ENCODE measurements at regions not wholly inside any gene's neighbourhood (a gene's known extent, or its start where the extent isn't known, plus 50 kb on each side); places are given as distances from the start of the nearest gene placed in this dataset.

DNA sequence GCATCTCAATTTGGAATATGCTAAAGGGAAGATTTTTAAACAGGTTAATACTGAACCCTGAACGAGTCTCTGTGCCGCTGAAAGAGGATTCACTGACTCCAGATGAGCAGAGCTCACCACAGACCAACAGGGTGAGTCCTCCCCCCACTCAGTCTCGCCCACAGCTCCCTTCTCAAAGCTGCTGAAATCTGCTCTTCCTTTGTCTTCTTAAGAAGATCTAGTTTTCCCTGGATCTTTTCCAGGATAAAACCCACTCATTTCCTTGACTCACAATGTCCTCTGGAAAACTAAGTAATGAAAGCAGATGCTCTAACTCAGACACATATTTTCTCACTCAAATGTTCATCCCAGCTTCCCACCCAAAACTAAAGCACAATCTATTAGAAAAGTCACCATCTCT, 447.0 kb upstream of the PKN2 start:
- Mint-ChIP-seq H3K4me1 (ENCODE audit: insufficient read depth, unreplicated experiment) (no peaks in the 10 kb centered on the region), H3K36me3 (ENCODE audit: insufficient read depth, unreplicated experiment) (no peaks in the 10 kb centered on the region), H3K4me3 (ENCODE audit: unreplicated experiment) (no peak overlapping the region), H3K27me3 (ENCODE audit: insufficient read depth, unreplicated experiment) (no peaks in the 10 kb centered on the region), H3K9me3 (ENCODE audit: unreplicated experiment) (peaks cover 7% of the 10 kb centered on the region), H3K27ac (ENCODE audit: low read depth, unreplicated experiment) (no peak overlapping the region)
- POLR2A ChIA-PET, result no interaction called here
- TF ChIP-seq, protein P1, sequence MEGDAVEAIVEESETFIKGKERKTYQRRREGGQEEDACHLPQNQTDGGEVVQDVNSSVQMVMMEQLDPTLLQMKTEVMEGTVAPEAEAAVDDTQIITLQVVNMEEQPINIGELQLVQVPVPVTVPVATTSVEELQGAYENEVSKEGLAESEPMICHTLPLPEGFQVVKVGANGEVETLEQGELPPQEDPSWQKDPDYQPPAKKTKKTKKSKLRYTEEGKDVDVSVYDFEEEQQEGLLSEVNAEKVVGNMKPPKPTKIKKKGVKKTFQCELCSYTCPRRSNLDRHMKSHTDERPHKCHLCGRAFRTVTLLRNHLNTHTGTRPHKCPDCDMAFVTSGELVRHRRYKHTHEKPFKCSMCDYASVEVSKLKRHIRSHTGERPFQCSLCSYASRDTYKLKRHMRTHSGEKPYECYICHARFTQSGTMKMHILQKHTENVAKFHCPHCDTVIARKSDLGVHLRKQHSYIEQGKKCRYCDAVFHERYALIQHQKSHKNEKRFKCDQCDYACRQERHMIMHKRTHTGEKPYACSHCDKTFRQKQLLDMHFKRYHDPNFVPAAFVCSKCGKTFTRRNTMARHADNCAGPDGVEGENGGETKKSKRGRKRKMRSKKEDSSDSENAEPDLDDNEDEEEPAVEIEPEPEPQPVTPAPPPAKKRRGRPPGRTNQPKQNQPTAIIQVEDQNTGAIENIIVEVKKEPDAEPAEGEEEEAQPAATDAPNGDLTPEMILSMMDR (IDR thresholded peaks at IDR 0.05; ENCODE audit: unreplicated experiment), result no peak
- peak; percentile 4 for DNase-seq (ENCODE audit: unreplicated experiment)
- no TSS peak for BruUV-seq (replicated peaks)
- CTCF ChIA-PET, result no interaction called here
- intact Hi-C loops (cut with micrococcal nuclease), result no loop called here

DNA sequence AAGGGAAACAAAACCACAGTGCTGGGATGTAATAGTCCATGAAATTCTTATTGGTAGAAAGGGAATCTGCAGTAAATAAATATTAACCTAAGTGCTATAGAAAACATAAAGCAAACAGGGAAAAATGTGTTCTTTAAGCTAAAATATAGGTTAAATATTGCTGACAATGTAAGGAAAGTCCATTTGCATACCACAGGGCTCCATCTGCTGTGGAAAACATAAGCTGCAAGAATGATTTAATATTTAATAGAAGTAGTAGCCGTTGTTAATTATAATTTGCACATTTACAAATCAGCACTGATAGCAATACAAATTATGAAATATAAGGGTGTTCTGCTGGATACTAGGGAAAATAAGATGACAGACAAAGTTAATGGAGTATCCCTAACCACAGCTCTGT, 444.9 kb upstream of the PKN2 start:
- Mint-ChIP-seq H3K9me3 (ENCODE audit: unreplicated experiment) (no peaks in the 10 kb centered on the region), H3K4me1 (ENCODE audit: insufficient read depth, unreplicated experiment) (no peaks in the 10 kb centered on the region), H3K27ac (ENCODE audit: low read depth, unreplicated experiment) (no peak overlapping the region), H3K36me3 (ENCODE audit: insufficient read depth, unreplicated experiment) (no peaks in the 10 kb centered on the region), H3K27me3 (ENCODE audit: insufficient read depth, unreplicated experiment) (no peaks in the 10 kb centered on the region), H3K4me3 (ENCODE audit: unreplicated experiment) (no peak overlapping the region)
- BruUV-seq (replicated peaks), result no TSS peak
- TF ChIP-seq, protein P1 (IDR thresholded peaks at IDR 0.05; ENCODE audit: unreplicated experiment), result no peak
- POLR2A ChIA-PET, result interaction anchor here (1.1 kb wide), 1 partner anchor 59 kb away, joined by 3 read pairs; no protein-coding TSS in a partner anchor
- DNase-seq (ENCODE audit: unreplicated experiment), result no peak
- intact Hi-C loops (cut with micrococcal nuclease), result no loop called here
- CTCF ChIA-PET, result interaction anchor here (0.5 to 0.7 kb wide), 3 partner anchors 12 to 405 kb away, joined by 3 to 4 read pairs (median 3); no protein-coding TSS in a partner anchor

DNA sequence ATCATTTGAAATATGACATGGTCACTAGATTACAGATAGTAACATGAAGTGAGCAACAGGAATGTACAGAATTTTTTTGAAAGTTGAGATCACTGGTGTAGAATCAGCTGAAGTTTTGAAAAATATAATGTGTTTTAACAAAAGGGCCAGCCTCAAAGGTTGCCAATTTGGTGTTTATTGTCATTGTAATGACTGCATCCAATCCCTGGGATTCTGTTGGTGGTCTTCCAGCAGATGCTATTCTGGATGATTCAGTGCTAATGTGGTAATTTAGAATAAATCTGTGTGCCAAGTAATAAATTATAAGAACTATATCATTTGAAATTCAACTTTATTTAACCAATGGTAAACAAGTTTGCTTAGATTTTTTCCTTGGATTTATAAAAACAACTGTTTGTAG, 436.4 kb upstream of the PKN2 start:
- DNase-seq (ENCODE audit: unreplicated experiment), result no peak
- ChIA-PET CTCF (no interaction called here), POLR2A (no interaction called here)
- no TSS peak for BruUV-seq (replicated peaks)
- Mint-ChIP-seq H3K4me3 (ENCODE audit: unreplicated experiment) (no peak overlapping the region), H3K9me3 (ENCODE audit: unreplicated experiment) (no peaks in the 10 kb centered on the region), H3K27ac (ENCODE audit: low read depth, unreplicated experiment) (no peak overlapping the region), H3K27me3 (ENCODE audit: insufficient read depth, unreplicated experiment) (no peaks in the 10 kb centered on the region), H3K4me1 (ENCODE audit: insufficient read depth, unreplicated experiment) (no peaks in the 10 kb centered on the region), H3K36me3 (ENCODE audit: insufficient read depth, unreplicated experiment) (no peaks in the 10 kb centered on the region)
- intact Hi-C loops (cut with micrococcal nuclease), result no loop called here
- TF ChIP-seq, protein P1 (IDR thresholded peaks at IDR 0.05; ENCODE audit: unreplicated experiment), result no peak

DNA sequence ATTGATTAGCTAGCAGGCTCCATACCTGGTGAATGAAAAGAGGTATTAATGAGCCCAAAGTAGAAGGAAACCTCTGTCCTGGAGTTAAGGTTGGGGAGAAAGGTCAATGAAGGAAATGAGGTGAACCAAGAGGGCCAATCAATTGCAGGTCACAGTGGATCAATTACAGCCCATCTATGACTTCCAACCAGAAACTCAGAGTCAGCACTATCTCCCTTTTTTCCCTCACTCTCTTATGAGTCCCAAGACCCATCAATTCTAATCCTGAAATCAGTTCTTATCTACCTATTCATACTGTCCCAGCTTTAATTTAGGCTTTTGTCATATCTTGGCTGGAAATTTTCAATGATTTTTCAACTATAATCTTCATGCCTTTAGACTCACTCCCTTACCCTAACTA, 433.2 kb upstream of the PKN2 start:
- BruUV-seq (replicated peaks), result no TSS peak
- no peaks in the 10 kb centered on the region for H3K9me3 Mint-ChIP-seq (ENCODE audit: unreplicated experiment)
- H3K4me1 Mint-ChIP-seq (ENCODE audit: insufficient read depth, unreplicated experiment), result no peaks in the 10 kb centered on the region
- no peaks in the 10 kb centered on the region for H3K36me3 Mint-ChIP-seq (ENCODE audit: insufficient read depth, unreplicated experiment)
- TF ChIP-seq, protein P1 (IDR thresholded peaks at IDR 0.05; ENCODE audit: unreplicated experiment), result no peak
- no peak for DNase-seq (ENCODE audit: unreplicated experiment)
- POLR2A ChIA-PET, result no interaction called here
- H3K27me3 Mint-ChIP-seq (ENCODE audit: insufficient read depth, unreplicated experiment), result no peaks in the 10 kb centered on the region
- CTCF ChIA-PET, result interaction anchor here (0.6 kb wide), 2 partner anchors 157 to 1390 kb away, joined by 3 read pairs; no protein-coding TSS in a partner anchor
- intact Hi-C loops (cut with micrococcal nuclease), result no loop called here
- H3K4me3 Mint-ChIP-seq (ENCODE audit: unreplicated experiment), result no peak overlapping the region
- no peak overlapping the region for H3K27ac Mint-ChIP-seq (ENCODE audit: low read depth, unreplicated experiment)

Measured in MCF 10A (cell line).